GM06990 (cell line): ENCODE measurements at regions not wholly inside any gene's neighbourhood (a gene's known extent, or its start where the extent isn't known, plus 50 kb on each side); places are given as distances from the start of the nearest gene placed in this dataset.

Source experiments
- DNase-seq: peaks from one replicate; pipeline ENCODE4 v3.0.0-alpha.2; 2011; ENCODE audit not compliant: insufficient read length; ENCODE audit errors: extremely low read depth
- H3K27me3 ChIP-seq: replicated peaks from 2 replicates; pipeline ENCODE4 v1.6.0; 2011; ENCODE audit warnings: low read length; ENCODE audit not compliant: control insufficient read depth, insufficient read depth
- H3K36me3 ChIP-seq: 2 replicates; pipeline ENCODE4 v1.5.1; 2011; ENCODE audit warnings: low read length; ENCODE audit not compliant: control insufficient read depth, insufficient read depth
- H3K4me3 ChIP-seq: replicated peaks from 2 replicates; pipeline ENCODE4 v1.5.1; 2011; ENCODE audit warnings: low read depth, mild to moderate bottlenecking, control low read depth, low read length
- CTCF ChIP-seq: IDR thresholded peaks from 2 replicates; pipeline ENCODE4 v1.5.1; 2011; ENCODE audit warnings: low read length, control low read depth, mild to moderate bottlenecking, inconsistent platforms; ENCODE audit not compliant: insufficient read depth, poor library complexity, severe bottlenecking

GRCh38 chr17:74117087-74117698 lies 86.3 kb upstream of the RPL38 start:
- no peaks in the 10 kb centered on the region for H3K36me3 ChIP-seq
- DNase-seq = no peak
- H3K27me3 ChIP-seq = no peaks in the 10 kb centered on the region
- no peak for TF ChIP-seq CTCF
- H3K4me3 ChIP-seq = no peak overlapping the region

- no peak for DNase-seq
- Histone ChIP-seq H3K4me3 (no peak overlapping the region), H3K36me3 (no peaks in the 10 kb centered on the region), H3K27me3 (no peaks in the 10 kb centered on the region)
- no peak for TF ChIP-seq CTCF
Observed at GRCh38 chr17:74117999-74118421, 85.5 kb upstream of the RPL38 start.

GRCh38 chr17:74118504-74118903 lies 85.0 kb upstream of the RPL38 start:
- no peak for DNase-seq
- no peaks in the 10 kb centered on the region for H3K36me3 ChIP-seq
- no peak overlapping the region for H3K4me3 ChIP-seq
- H3K27me3 ChIP-seq = no peaks in the 10 kb centered on the region
- no peak for TF ChIP-seq CTCF

- Histone ChIP-seq H3K36me3 (no peaks in the 10 kb centered on the region), H3K27me3 (no peaks in the 10 kb centered on the region), H3K4me3 (no peak overlapping the region)
- TF ChIP-seq CTCF = no peak
- no peak for DNase-seq
Observed at GRCh38 chr17:74119049-74119580, 84.4 kb upstream of the RPL38 start.

- no peak for TF ChIP-seq CTCF
- Histone ChIP-seq H3K27me3 (no peaks in the 10 kb centered on the region), H3K4me3 (no peak overlapping the region), H3K36me3 (no peaks in the 10 kb centered on the region)
- no peak for DNase-seq
Observed at GRCh38 chr17:74119965-74120364, 83.5 kb upstream of the RPL38 start.

- no peak overlapping the region for H3K4me3 ChIP-seq
- TF ChIP-seq CTCF = no peak
- H3K36me3 ChIP-seq = no peaks in the 10 kb centered on the region
- DNase-seq = no peak
- H3K27me3 ChIP-seq = no peaks in the 10 kb centered on the region
Observed at GRCh38 chr17:74123350-74123749, 80.1 kb upstream of the RPL38 start.
